ENCODE measurements at regions not wholly inside any gene's neighbourhood (a gene's known extent, or its start where the extent isn't known, plus 50 kb on each side); places are given as distances from the start of the nearest gene placed in this dataset.

GRCh38 chr9:14428781-14429230, 114.9 kb upstream of the NFIB start:
- DNase-seq = peak; percentile 75

GRCh38 chr9:14427419-14427818, 113.5 kb upstream of the NFIB start:
- no peak for DNase-seq

DNA sequence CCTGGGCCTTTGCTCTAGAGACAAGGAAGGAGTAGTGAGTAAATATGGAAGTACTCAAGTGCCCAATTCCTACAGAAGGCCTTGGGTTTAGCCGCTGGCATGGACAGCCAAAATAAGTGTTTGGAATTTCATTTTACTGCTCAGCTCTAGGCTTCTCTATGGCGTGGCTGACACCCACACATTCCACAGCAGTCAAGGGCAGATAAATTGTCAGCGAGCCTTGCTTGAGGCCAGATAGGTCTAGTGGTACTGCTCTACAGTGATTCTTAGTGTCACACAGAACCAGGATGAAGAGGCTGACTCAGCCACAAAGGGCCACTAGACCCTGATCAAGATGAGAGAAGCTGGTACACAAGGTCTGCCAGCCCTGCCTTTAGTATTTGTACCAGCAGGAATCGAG, 111.0 kb upstream of the NFIB start:
- DNase-seq = no peak

- no peak for DNase-seq
Observed at GRCh38 chr9:14424289-14424688, 110.3 kb upstream of the NFIB start.

GRCh38 chr9:14423815-14424261, 109.9 kb upstream of the NFIB start:
- peak; percentile 97 for DNase-seq

- no peak for DNase-seq
Observed at GRCh38 chr9:14421291-14421690, 107.3 kb upstream of the NFIB start.

DNA sequence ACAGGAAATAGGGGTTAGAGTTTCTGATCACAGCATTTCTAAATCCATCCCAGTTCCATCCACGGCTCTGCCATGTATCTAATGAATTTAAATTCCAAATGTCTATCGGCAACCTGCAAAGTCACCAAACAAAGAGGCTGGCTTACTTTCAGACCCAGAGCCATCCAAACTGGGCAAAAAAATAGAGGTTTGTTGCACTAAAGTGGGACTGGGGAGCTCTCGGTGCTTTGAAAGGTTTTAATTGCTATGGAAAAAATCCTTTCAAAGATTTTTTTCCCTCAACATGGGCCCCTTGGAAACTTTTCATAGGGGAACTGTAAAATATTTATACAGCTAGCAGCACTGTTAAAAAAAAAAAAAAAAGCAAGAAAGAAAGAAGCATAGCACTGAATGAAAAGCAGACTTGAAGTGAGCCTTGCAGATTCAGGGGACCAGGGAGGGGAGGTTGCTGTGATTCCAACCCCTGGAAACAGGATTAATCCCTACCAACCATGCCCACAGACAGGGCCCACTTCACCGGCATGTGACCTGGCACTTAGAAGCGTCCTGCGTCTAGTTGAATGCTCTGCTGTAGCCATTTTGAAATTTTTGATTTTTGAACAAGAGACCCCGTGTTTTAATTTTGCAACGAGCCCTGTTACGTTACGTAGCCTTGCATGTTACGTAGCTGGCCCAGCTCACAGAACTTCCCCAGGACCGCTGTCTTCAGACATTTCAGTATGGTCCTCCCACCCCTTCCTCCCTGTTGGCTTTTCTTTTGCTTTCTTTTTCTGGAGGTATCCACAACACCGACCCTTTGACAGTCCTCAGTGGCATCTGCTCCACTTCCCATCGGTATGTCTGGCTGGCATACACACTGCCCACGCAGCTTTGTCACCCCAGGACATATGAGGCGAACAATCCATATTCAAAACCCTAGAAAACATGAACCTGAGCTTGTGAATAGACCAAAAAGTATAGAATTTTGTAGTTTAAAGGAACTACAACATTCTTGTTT, 105.3 kb upstream of the NFIB start:
- DNase-seq = no peak

GRCh38 chr9:14418301-14418940, 104.5 kb upstream of the NFIB start:
- peak; percentile 50 for DNase-seq

GRCh38 chr9:14417237-14417636, 103.3 kb upstream of the NFIB start:
- peak; percentile 42 for DNase-seq

- peak; percentile 75 for DNase-seq
Observed at GRCh38 chr9:14415947-14416346, 102.0 kb upstream of the NFIB start.

DNA sequence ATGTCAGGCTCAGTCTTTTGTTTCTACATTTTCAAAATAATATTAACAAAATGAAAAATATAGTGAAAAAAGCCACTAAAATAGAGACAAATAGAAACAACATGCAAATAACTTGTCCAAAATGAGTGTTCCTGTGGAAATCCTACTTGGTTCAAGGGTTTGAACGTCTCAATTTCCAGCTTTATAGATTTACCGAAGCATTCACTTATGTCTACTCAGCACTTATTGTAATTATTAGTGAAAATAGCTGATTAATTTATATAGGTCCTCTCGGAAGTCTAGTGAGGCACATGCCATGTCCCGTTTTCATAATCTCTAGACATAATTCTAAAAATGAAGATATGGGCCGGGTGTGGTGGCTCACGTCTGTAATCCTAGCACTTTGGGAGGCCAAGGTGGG, 99.9 kb upstream of the NFIB start:
- no peak for DNase-seq

DNA sequence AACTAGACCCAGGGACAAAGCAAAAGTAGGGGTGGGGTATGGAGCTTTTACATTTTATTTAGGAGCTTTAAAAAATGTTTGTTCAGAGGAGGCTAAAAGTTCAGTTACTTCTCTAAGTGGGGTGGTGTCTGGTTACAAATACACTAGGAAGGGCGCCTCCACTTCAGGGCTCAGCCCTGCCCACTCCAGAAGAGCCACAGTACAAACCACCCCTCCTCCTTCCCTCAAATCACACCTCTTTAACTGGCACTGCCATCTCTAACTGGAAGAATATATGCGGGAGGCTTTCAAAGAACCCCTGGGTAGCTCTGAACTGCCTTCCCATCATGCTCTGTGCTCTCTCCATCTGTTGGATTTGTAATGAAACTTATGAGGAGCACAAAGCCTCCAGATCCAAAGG, 98.8 kb upstream of the NFIB start:
- no peak for DNase-seq

GRCh38 chr9:14406463-14406862, 92.5 kb upstream of the NFIB start:
- DNase-seq = no peak

GRCh38 chr9:14405176-14405706, 91.3 kb upstream of the NFIB start:
- peak; percentile 30 for DNase-seq

DNA sequence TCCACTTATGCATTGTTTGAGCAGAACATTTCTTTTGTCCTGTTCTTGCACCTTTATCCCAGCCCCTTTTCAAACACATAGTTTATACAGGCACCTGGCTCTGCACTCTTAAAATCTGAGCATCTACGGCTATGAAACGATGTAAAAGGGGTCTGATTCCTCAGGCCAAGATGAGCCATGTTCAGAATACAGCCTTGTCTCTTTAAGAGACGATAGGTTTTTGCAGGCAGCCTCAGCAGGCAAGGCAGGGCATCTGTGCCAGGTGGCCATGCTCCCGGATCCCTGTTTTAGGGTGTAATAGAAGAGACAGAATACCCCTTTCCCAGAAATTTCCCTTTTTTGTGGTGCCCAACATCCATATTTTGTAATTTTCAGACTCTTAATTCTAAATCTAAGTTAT, 89.1 kb upstream of the NFIB start:
- DNase-seq = no peak

DNA sequence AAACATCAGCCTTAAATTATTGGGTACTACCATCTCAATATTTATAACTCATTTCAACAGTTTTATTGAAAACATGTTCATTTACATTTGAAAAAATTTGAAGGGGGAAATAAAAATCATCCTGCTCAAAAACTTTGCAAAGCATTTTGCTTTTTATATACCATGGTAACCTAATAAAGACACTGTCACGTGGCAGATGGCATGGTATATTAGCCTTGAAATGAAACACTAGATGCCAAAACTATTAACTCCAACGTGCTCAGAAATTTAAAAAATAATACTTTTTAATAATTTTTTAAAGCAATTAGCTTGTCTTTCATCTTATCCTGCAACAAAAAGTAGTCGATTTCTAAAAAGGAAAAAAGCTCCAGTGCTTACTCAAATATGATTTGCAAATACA, 88.6 kb upstream of the NFIB start:
- DNase-seq = no peak

GRCh38 chr9:14401911-14402310, 88.0 kb upstream of the NFIB start:
- DNase-seq = no peak

GRCh38 chr9:14400658-14400995, 86.7 kb upstream of the NFIB start:
- DNase-seq = peak; percentile 72

- no peak for DNase-seq
Observed at GRCh38 chr9:14399756-14400657, 86.1 kb upstream of the NFIB start.

DNA sequence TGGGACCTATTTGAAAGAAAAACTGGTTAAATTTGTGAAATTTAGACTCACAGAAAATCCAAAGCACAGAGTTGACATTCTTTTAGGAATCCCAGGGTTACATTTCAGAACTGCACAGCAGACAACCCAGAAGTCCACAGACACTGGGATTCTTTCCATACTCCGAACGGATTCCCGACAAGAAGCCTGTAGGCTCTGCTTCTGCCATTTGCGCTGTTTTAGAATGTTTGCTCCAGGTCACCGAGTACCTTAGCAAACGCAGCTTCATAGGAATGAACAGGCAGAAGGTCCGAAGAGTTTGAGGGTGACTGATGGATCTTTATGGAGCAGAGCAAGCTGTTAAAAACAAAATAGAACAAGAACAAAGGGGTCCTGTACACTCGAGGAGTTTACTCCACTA, 84.5 kb upstream of the NFIB start:
- no peak for DNase-seq

DNA sequence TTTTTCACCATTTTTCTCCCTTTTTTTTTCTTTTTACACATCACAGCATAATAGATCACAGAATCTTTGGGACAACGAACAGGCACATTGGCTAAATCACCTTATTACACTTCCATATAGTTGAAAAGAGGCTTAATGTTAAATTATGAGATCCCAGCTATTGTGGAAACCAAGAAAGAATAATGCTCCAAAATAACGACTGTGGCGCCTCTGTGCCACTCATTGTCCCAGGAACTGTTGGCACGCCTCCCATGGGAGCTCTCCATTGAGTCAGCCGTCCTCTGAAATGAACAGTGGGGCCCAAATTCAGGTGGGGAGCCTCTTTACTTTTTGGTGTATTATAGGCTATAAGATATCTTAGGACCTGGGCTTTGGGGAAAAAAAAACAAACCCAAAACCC, 82.2 kb upstream of the NFIB start:
- DNase-seq = no peak

DNA sequence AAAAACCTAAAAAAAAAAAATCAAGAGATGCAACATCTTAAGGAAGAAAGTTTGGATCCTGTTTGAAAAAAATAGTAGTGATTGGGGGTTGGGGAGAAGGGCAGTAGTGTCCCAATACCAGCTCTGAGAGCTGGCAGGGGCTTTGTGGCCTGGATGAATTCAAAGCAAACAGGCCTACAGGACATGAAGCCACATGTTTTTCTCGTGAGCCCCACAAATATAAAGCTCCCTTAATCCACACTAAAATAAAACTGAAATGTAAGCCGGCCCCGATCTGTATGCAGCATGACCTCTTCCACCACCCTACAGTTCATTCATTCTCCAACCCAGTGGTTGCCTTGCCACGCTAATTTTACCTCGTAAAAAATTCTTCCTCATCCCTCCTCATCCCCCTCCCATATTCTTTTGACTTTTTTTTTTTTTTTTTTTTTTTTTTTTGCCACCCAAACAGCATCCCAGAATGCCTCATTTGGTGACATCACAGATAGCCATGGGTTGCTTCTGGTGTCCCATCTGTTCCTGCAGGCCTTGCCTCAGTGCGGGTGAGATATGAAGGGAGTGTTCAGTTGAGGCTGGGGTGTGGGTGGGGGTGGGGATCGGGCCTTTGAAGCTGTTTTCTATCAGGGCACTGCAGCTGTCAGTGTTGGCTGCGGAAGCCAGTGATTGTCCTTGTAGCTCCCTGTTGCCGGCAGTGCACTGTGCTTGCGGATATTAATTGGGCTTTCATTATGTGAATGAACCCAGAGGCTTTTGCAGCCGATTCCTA, 81.6 kb upstream of the NFIB start:
- DNase-seq = no peak
